ENCODE measurements at regions not wholly inside any gene's neighbourhood (a gene's known extent, or its start where the extent isn't known, plus 50 kb on each side); places are given as distances from the start of the nearest gene placed in this dataset.

DNA sequence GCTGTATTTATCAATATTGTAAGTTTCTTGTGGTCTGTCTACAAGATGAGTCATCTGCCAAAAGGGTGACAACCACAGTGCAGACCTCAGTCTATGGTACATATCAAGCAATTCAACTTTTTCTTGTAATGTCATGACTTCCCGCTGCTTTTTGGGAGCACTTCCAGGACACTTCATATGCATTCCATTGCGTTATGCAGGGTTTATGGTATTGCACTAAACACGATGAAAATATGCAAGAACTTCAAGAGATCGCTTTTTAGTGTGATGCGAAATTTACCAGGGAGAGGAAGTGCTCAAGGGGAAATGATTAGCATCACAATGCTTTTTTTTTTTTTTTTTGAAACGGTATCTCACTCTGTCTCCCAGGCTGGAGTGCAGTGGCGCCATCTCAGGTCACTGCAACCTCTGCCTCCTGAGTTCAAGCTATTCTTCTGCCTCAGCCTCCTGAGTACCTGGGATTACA is 166.5 kb downstream of the TFAP2A start:
- DNase-seq (ENCODE audit: low read depth in 4 of 4, low spot score in 1 of 4): no peak

DNA sequence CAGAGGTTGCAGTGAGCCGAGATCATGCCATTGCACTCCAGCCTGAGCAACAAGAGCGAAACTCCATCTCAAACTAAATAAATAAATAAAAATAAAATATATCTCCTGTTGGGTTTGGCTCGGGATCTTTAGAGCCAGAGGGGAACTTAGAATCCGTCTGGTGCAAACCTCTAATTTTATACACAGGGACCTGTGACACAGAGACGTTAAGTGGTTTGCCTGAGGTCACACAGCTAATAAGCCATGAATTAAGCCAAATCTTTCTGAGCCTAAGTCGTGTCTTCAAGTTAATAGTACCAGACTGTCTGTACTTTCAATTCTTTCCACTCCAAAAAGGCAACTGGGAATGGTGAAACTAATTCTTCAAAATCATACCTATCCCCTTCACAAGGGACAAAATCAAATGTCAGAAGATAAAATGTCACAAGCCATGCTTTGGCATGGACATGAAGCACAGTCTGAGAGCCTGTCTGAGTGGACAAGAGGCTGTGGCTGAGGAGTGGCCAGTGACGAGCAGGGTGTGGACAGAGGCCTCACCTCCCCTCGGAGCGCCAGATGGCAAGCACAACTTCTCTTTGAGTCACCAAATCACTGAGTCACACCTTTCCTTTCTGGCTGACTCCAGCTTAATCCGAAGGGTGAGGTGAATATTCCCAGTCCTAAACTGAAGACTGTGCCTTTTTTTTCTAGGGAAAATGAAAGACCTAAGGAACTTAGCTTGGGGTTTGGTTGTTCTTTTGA is 177.4 kb downstream of the TFAP2A start:
- no peak for DNase-seq (ENCODE audit: low read depth in 4 of 4, low spot score in 1 of 4)

DNA sequence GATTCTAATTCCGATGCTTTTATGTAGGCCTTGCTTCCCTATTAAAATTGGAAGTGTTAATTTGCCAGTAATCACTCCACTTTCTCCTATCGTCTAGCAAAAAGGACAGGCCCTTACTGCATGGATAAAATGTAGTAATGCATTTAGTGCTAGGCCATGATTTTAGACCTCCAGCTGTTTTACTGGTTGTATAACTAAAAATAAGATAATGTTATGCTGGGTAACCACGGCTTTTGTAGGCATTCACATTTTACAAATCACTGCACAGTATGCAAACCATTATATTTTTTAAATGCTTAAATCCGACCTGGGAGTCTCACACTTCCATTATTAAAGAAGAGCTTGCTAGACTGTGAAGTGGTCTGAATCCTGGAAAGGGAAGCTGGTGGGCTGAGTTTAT is 179.5 kb downstream of the TFAP2A start:
- no peak for DNase-seq (ENCODE audit: low read depth in 4 of 4, low spot score in 1 of 4)

DNA sequence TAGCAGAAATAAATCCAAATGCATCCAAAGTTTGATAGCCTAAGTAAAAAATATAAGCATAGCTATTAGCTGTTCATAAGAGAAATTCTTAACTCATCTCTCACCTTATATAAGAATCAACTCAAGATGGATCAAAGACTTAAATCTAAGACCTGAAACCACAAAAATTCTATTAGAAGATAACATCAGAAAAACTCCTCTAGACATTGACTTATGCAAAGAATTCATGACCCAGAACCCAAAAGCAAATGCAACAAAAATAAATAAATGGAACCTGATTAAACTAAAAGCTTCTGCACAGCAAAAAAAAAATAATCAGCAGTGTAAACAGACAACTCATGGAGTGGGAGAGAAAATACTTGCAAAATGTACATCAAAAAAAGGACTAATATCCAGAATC is 184.3 kb downstream of the TFAP2A start:
- DNase-seq (ENCODE audit: low read depth in 4 of 4, low spot score in 1 of 4): no peak

DNA sequence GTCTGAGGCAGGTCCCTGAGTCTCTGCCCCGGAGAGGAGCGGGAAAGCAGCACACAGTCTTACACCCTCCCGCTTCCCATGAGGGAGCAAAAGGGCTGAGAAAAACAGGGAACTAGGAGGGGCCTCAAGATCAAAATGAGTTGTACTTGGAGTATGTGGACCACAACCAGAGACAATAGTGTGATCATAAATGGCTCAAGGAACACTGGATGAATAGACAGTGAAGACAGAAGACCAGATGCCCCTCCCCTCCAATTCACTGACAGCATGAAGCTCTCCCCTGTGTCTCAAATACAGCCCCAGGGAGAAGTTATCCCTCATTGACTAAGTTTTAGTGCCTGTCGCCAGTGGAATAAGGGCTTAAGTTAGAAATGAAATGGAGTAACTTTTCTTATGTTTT is 191.0 kb downstream of the TFAP2A start:
- no peak for DNase-seq (ENCODE audit: low read depth in 4 of 4, low spot score in 1 of 4)

DNA sequence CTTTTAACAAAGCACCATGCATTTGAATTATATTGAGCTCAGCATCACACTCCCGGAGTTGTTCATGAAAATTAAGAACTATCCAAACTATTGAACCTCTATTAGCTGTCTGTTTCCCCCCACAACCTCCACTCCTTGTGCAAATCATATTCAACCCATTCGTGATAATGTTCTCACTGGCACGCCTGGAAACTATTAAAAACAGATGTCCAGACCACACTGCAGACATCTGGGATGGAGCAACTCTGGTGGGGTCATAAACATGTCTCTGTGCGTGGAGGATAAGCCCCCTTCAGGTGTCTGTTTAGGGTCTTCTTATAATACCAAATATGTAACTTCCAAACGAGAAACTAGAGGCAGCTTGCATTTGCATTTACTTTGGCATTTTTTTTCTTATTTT is 193.7 kb downstream of the TFAP2A start:
- no peak for DNase-seq (ENCODE audit: low read depth in 4 of 4, low spot score in 1 of 4)

DNA sequence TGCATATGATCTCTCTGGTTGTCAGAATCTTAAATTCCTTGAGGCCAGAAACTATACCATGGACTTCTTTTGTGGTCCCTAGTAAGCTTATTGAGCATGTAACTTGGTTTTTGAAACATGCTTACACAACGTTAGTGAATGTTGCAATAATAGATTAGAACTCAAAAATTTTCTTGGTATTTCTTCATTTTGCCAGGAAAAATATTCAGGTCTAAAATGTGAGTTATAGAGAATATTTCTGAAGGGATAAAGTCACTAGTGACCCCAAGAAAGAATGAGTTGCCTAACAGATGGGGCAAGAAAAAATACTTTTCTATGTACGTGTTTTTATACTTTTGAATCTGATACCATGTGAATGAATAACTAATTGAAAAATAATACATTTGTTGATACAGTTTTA is 195.4 kb downstream of the TFAP2A start:
- DNase-seq (ENCODE audit: low read depth in 4 of 4, low spot score in 1 of 4): no peak

DNA sequence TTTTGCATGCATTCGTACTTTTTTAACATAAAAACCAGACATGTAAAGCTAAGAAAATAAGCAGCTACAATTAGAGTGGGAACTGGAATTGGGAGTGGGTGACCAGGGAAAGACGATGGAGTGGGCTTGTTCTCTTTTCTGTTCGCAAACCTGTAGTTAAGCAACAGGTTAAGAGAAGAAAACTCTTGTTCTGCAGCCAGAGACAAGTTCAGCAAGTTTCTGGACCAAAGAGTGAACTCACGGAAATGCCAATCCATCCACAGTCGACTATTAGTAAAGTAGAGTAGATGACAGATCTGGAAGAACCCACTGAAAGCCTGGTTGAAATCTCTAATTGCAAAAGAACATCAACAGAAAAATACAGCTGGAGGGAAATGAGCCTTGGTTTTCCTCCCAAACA is 197.8 kb downstream of the TFAP2A start:
- no peak for DNase-seq (ENCODE audit: low read depth in 4 of 4, low spot score in 1 of 4)

DNA sequence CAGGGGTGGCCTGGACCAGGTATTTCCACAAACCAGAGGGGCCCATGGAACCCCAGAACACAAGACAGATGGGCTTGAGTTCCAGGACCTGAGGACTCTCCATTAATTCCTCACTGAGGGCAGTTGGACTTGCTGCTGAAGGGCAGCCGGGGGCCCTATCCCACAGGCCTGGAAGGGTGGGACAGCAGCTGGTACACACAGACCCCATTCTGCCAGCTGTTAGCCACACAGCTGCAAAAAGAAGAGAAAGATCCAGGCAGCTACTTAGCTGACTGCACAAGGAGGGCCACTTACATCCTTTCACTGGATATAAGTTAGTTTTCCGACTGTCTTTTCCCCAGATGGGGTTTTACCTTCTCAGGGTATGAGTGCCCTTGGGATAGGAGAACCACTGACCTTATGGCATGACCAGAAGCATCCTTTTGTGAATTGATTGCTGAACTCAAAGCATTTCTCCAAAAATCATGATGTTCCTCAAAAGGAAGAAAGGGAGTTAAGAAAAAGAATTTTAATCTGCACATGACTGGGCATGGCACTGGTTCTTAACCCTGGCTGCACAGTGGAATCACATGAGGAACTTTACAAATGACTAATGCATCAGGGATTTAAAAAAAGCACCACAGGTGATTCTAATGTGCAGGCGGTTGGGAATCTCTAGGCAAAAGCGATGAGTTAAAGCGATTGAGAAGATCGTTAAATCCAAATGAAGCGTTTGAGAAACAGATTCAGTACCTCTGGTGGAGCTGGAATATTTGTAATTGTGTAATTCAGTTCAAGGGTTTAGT is 199.4 kb downstream of the TFAP2A start:
- no peak for DNase-seq (ENCODE audit: low read depth in 4 of 4, low spot score in 1 of 4)

DNA sequence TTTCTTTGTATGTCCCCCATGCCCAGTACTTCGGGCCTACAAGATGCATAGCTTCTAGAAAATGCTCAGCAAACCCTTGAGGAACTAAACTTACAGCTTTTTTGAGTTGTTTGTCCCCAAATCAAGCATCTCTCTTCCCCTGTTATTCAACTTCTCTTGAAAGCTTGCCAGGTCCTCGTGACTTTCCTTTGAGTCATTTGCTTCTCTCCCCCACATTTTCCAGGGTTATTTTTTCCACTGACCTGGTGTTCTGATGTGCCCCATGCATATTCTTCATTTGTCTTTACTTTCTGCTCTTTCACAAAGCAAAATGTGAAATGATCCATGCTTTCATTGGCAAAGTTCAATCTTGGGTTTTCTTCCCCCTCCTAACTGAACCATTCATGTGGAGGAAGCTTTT is 204.8 kb downstream of the TFAP2A start:
- DNase-seq (ENCODE audit: low read depth in 4 of 4, low spot score in 1 of 4): no peak

DNA sequence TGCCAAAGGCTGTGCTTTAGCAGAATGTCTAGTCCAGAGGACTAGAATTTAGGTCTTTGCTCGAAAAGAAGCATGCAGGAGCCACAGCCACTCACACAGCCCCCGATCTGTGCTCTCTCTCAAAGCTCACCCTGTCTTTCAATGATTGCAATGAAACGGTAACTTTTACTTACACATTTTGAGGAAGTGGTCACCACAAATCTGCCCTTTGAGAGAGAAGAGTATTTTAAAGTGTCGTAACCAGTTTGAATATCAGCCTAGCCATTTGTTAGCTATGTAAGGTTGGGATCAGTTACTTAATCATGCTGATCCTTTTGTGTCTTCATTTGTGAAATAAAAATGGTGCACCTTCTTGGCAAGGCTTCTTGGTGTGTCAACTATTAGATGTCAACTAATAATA is 209.0 kb downstream of the TFAP2A start:
- DNase-seq (ENCODE audit: low read depth in 4 of 4, low spot score in 1 of 4): no peak

DNA sequence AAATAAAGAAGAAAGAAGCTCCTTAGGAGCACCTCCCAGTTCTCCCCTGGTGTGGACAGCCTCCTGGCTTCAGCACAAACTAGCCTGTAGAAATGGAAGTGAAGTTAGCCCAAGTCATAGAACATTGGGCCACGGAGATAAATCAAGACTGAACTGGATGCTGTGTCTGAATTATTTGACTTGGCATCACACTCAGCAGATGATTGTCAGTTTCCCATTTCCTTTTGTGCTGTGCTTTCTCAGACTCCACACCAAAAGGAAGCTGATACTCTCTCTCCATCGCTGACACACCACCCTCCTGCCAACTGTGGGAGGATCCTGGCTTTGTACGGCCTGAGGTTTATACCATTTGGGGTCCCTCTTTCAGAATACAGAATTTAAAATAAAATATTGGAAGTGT is 209.8 kb downstream of the TFAP2A start:
- DNase-seq (ENCODE audit: low read depth in 4 of 4, low spot score in 1 of 4): no peak

DNA sequence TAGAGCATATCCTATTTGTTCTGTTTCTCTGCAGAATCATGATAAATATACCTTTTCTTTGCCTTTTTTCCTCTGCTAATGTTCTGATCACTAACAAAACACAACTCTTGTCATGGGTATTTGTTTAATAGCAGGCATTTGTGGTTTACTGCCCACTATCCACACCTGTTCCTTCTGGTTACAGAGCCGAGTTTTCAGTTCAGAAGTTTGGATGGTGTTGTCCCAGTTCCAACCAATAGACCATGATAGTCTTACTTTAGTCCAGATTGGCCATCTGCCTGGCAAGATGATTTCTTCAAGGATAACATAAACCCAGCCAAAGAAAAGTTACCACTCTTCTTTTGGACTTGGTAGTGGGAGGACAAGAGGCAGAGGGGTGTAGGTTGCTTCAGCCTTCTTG is 211.2 kb downstream of the TFAP2A start:
- no peak for DNase-seq (ENCODE audit: low read depth in 4 of 4, low spot score in 1 of 4)

DNA sequence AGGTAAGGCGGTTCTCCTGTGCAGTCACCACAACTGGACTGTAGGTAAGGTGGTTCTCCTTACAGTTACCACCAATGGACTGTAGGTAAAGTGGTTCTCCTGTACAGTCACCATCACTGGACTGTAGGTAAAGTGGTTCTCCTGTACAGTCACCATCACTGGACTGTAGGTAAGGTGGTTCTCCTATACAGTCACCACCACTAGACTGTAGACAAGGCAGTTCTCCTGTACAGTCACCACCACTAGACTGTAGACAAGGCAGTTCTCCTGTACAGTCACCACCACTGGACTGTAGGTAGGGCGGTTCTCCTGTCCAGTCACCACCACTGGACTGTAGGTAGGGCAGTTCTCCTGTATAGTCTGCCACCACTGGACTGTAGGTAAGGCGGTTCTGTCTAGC is 212.3 kb downstream of the TFAP2A start:
- DNase-seq (ENCODE audit: low read depth in 4 of 4, low spot score in 1 of 4): no peak

DNA sequence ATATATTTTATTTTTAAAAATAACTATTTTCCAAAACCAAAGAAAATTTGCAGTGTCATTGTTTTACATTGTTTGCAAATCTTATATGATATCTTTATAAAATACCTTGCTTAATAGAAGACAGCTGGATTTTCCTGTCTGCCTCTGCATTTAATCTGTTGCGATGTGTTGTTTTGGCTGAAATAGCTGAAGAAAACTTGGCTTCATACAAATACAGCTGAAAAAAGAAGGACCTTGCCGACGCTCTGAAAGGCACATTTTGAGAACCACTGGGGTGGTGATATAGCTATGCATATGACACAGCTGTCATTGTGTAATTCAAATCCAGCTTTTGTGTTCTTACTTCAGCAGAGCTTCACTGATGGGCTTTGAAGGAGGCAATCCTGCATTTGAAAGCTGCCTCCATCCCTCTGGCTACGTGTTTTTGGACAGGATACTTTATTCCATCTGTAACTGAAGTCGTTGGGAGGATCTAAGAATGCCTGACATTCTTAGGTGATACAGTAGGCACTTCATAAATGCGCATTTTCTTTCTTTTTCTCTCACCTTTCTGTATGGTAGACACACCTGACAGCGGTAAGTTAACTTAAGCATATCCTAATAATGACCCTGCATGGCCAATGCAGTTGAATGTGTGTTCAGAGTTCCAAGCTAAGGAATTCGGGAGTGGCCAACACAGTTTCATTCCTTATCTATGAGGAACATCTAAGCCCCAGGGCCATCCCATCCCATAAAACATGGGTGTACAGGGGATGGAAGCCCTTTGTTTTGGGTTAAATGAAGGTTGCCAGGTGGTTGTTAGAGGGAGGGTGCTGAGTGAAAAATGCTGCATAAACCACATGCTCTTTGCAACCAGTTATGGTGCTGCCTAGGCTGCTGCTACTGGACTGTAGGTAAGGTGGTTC is 213.0 kb downstream of the TFAP2A start:
- no peak for DNase-seq (ENCODE audit: low read depth in 4 of 4, low spot score in 1 of 4)

DNA sequence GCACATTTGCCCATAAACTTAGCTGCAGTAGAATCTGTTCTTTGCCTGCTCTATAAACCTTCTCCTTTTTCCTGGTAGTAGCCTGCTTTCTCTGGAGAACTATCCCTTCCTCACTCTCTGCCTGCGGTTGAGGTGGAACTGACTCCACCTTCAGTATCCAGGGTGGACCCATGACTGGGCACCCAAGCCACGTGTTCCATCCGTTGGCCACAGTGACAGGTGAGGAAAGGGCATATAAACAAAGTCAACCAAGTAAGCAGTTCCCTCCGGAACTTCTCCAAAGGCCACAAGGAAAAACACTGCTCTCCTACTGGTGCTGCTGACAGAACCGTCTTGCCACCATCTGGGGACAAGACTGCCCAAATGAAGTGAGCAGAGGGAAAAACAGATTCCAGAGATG is 218.8 kb downstream of the TFAP2A start:
- DNase-seq (ENCODE audit: low read depth in 4 of 4, low spot score in 1 of 4): no peak

DNA sequence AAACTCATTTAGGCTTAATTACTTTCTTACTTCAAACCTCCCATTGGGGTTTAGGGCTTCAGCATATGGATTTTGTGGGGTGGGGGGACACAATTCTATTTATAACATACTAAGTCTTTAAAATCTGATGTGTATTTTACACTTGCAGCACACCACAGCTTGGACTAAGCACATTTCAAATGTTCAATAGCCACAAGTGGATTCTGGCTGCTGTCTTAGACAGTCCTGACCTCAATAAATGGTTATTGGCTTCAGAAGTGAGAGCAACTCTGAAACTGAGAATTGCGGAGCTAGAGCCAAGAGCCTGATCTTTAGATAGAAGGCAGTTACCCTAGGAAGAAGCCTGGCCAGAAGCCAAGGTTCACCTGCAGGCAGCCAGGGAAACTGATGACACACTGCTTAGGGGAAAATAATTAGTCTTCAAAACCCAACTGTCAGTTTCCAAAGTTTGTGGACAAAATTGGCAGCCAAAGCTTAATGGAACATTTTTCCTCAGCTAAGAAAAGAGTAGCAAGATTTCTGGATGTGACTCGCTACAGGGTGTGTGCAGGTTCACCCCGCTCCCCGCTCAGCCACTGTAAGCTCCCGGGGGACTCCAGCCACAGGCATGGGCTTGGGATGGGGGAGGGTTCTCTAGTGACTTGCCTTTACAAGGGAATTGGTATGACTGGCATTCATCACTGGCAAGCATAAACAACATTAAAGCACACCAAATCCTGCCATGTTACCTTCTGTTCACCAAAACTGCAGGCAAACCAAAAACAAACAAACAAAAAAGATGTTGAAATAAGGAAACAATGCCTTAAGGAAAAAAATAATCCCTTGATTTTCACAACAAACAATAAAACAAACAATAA is 219.8 kb downstream of the TFAP2A start:
- DNase-seq (ENCODE audit: low read depth in 4 of 4, low spot score in 1 of 4): no peak

DNA sequence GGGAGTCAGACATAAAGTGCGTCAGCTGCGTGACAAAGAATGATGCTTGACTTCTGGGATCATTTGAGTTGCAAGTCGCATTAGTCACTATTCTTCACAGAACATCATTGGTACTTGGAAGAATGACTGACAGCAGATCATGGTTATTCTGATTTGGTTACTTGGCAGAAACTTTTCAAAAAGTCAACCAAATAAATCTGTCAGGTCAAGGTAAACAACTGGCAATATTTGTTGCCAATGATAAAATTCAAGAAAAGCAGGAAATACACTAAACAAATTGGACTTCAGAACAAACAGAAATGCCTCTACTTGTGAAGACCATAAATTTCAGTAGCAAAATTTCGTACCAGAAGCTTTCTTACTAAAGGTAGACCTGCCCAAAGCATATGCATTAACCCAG is 221.6 kb downstream of the TFAP2A start:
- DNase-seq (ENCODE audit: low read depth in 4 of 4, low spot score in 1 of 4): no peak

DNA sequence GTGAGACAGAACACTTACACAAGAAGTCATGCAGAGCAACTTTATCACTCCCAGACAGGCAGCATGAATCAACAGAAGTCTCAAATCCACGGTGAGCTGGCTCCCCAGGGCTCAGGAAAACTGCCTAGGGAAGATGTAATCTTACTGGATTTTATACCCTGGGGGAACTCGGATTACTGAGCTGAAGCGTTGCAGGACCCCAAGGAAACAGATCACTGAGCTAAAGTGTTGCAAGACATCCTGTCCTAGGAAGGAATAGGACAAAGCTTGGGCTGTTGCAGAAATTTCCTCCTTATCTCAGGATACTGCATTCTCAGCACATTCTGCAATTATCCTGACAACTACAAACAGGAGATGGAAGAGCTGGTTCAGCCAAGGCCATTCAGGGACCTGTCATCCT is 224.8 kb downstream of the TFAP2A start:
- no peak for DNase-seq (ENCODE audit: low read depth in 4 of 4, low spot score in 1 of 4)

DNA sequence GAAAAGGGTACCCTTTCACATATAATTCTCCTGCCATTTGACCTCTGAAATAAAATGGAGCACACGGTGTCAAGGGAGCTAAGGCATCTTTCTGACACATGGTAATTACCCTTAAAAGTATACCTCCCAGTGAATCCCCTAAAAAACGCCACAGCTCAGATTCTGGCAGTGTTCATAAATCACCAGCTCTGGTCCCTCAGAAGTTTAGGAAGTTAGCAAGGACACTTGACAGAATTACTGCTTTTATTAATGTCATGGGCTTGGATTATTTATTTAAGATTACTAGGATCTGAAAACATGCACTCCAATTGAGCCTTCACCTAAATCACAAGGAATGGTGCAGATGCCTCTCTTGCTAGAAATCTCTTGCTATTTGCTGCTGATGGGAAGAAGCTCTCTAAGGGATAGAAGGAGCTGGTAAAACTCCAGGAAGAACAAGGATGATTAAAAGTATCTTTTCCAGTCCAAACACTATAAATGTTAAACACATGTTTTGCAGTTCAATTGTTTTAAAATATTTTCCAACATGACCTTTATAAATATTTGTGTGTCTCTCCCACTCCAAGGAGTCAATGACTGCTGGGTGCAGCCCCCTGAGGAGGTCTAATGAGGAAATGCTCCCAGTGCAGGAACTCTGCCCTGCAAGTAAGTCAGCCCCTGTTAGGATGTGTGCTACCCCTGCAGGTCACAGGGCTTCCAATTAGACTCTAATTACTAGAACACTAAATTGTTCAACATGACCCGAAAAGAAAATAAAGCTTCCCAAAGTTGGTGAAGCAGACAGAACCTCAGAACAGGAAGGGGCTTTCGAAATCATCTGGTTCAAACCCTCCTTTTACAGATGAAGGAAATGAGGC is 230.3 kb downstream of the TFAP2A start:
- DNase-seq (ENCODE audit: low read depth in 4 of 4, low spot score in 1 of 4): no peak

All from stimulated activated CD4-positive, alpha-beta T cell treated with anti-CD3 and anti-CD28 coated beads, Interleukin-1b, Interleukin-23, amount 100 ng/mL, for 24 hours (primary cell).